ENCODE measurements at regions not wholly inside any gene's neighbourhood (a gene's known extent, or its start where the extent isn't known, plus 50 kb on each side); places are given as distances from the start of the nearest gene placed in this dataset.

DNA sequence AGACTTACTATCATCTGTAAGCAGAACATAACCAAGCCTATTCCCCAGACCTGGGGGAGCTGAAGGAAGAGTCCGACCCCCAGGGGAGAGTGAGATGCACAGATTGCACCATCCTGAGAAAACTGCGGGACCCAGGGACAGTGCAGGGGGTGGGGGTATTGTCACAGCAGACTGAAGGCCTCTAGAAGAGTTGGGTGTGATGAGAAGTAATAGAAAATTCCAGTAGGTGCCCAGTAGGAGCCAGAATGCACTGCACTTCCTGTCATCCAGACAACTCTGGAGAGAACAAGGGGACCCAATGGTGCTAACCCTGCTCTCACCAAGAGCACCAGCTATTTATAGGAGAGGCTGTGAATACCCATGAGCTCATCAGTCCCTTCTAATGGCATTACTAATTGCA is 190.1 kb downstream of the BCL11B start:
- no peak for TF ChIP-seq EP300 (IDR thresholded peaks at IDR 0.05; ENCODE audit: borderline replicate concordance)
- no peak for TF ChIP-seq CREB1 (IDR thresholded peaks at IDR 0.05; ENCODE audit: low read depth)
